PC-3 (cell line): ENCODE measurements at regions not wholly inside any gene's neighbourhood (a gene's known extent, or its start where the extent isn't known, plus 50 kb on each side); places are given as distances from the start of the nearest gene placed in this dataset.

Experiments used
- ATAC-seq: fragments of 200-7000 bp; cut with Tn5 transposase; 2 replicates; pipeline ENCODE4 v1.9.1; 2020; ENCODE audit warnings: mild to moderate bottlenecking, moderate library complexity
- BruUV-seq: library from RNA; stranded (reverse); fragments of 400-500 nt; replicated peaks from 2 replicates; lab custom pipeline; 2021; lab: Mats Ljungman, UMichigan
- CTCF ChIA-PET: fragments of 300-600 bp; sonication (Branson Sonifier 250); formaldehyde crosslinking; loops from one replicate; lab custom pipeline; 2022; ENCODE audit warnings: antibody characterized with exemption; lab: Charles Lee
- POLR2A ChIA-PET: fragments of 300-600 bp; sonication (Branson Sonifier 250); formaldehyde crosslinking; loops from one replicate; lab custom pipeline; 2022; ENCODE audit warnings: antibody characterized with exemption; ENCODE audit not compliant: unreplicated experiment; lab: Charles Lee
- DNase-seq: peaks from one replicate; pipeline ENCODE4 v3.0.0-alpha.2; 2015
- H2AFZ ChIP-seq: fragments of 300-600 bp; sonication (generic); 2 replicates; pipeline ENCODE4 v1.6.0; 2016; ENCODE audit warnings: antibody characterized with exemption, low read length
- H3F3A ChIP-seq: fragments of 300-600 bp; sonication (generic); one replicate; pipeline ENCODE4 v1.6.0; 2017; ENCODE audit warnings: antibody characterized with exemption, low read length, control low read depth, mild to moderate bottlenecking; ENCODE audit not compliant: unreplicated experiment
- H3K27ac ChIP-seq: fragments of 300-600 bp; sonication (generic); 2 replicates; pipeline ENCODE4 v1.5.1; 2016; ENCODE audit warnings: mild to moderate bottlenecking, low read length
- H3K27me3 ChIP-seq: fragments of 300-600 bp; sonication (generic); 2 replicates; pipeline ENCODE4 v1.6.1; 2016; ENCODE audit warnings: low read length, mixed read lengths
- H3K36me3 ChIP-seq: fragments of 300-600 bp; sonication (generic); 2 replicates; pipeline ENCODE4 v1.6.1; 2016; ENCODE audit warnings: low read depth, mixed run types, low read length, mixed read lengths
- H3K4me1 ChIP-seq: fragments of 300-600 bp; sonication (generic); 2 replicates; pipeline ENCODE4 v1.5.1; 2016; ENCODE audit warnings: low read length; ENCODE audit not compliant: insufficient read depth
- H3K4me2 ChIP-seq: fragments of 300-600 bp; sonication (generic); 2 replicates; pipeline ENCODE4 v1.6.0; 2016; ENCODE audit warnings: low read length
- H3K4me3 ChIP-seq: fragments of 300-600 bp; sonication (generic); 2 replicates; pipeline ENCODE4 v1.5.1; 2016; ENCODE audit warnings: mild to moderate bottlenecking, low read length, mixed read lengths
- H3K79me2 ChIP-seq: fragments of 300-600 bp; sonication (generic); 2 replicates; pipeline ENCODE4 v1.6.1; 2017; ENCODE audit warnings: low read length, mixed read lengths
- H3K9ac ChIP-seq: fragments of 300-600 bp; sonication (generic); 2 replicates; pipeline ENCODE4 v1.6.0; 2016; ENCODE audit warnings: mild to moderate bottlenecking, low read length
- H3K9me2 ChIP-seq: fragments of 300-600 bp; sonication (generic); replicated peaks from 2 replicates; pipeline ENCODE4 v1.6.1; 2016; ENCODE audit warnings: mixed run types, low read length, mixed read lengths
- H3K9me3 ChIP-seq: fragments of 300-600 bp; sonication (generic); 2 replicates; pipeline ENCODE4 v1.6.1; 2016; ENCODE audit warnings: low read length, mixed read lengths
- H4K20me1 ChIP-seq: fragments of 300-600 bp; sonication (generic); 2 replicates; pipeline ENCODE4 v1.6.1; 2016; ENCODE audit warnings: low read length, mixed read lengths
- CTCF ChIP-seq: fragments of 300-600 bp; sonication (generic); conservative IDR thresholded peaks from 2 replicates; pipeline ENCODE4 v1.5.1; 2017; ENCODE audit warnings: antibody characterized with exemption, low read depth, mild to moderate bottlenecking, low read length
- EZH2 ChIP-seq: fragments of 300-600 bp; sonication (generic); IDR thresholded peaks from one replicate; pipeline ENCODE4 v1.6.1; 2017; ENCODE audit warnings: antibody characterized with exemption, mild to moderate bottlenecking, low read length; ENCODE audit not compliant: unreplicated experiment
- EZH2phosphoT487 ChIP-seq: fragments of 300-600 bp; sonication (generic); IDR thresholded peaks from 2 replicates; pipeline ENCODE4 v1.6.1; 2018; ENCODE audit warnings: mild to moderate bottlenecking, antibody characterized with exemption, low read length, borderline replicate concordance
- intact Hi-C: fragments of 100-400 bp; cut with micrococcal nuclease; formaldehyde crosslinking; loops from 2 replicates; pipeline ENCODE4 v1.9.0; 2023

DNA sequence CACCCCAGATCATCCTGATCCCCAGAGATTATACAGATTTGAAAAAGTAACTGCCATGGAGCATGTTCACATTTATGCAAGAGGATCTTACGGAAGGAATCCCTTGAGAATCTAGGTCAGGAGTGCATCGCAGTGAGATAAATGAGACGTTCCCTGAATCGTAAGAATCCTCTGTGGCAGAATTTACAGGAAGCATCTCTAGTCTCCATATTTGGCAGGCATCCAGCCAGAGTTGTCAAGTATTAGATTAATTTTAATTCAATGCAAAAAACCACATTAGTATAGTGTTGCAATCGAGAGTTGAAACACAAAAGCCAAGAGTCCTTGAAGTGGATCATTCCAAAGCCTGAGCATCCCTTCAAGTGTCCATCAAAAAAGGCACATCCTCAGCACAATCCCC, 100.8 kb downstream of the RRAGC start:
- no peak overlapping the region for H3K4me2 ChIP-seq
- H3K79me2 ChIP-seq: no peaks in the 10 kb centered on the region
- no peaks in the 10 kb centered on the region for H3K4me1 ChIP-seq
- H3K9me3 ChIP-seq: no peaks in the 10 kb centered on the region
- intact Hi-C loops: no loop called here
- no peak overlapping the region for H3K9ac ChIP-seq
- H3K4me3 ChIP-seq: no peak overlapping the region
- DNase-seq (no peak), ATAC-seq (no peak)
- no peak for TF ChIP-seq EZH2phosphoT487
- peaks cover 44% of the 10 kb centered on the region for H3K27me3 ChIP-seq
- no peaks in the 10 kb centered on the region for H3K9me2 ChIP-seq
- H2AFZ ChIP-seq: no peak overlapping the region
- H3F3A ChIP-seq: no peaks in the 10 kb centered on the region
- CTCF ChIA-PET: no interaction called here
- no peaks in the 10 kb centered on the region for H4K20me1 ChIP-seq
- no peaks in the 10 kb centered on the region for H3K36me3 ChIP-seq
- POLR2A ChIA-PET: no interaction called here
- BruUV-seq: no TSS peak
- no peak overlapping the region for H3K27ac ChIP-seq

- no peak overlapping the region for H2AFZ ChIP-seq
- DNase-seq (no peak), ATAC-seq (no peak)
- H3F3A ChIP-seq: no peaks in the 10 kb centered on the region
- no TSS peak for BruUV-seq
- H3K4me1 ChIP-seq: no peaks in the 10 kb centered on the region
- H3K4me2 ChIP-seq: no peak overlapping the region
- H3K27me3 ChIP-seq: peaks cover 26% of the 10 kb centered on the region
- no peaks in the 10 kb centered on the region for H4K20me1 ChIP-seq
- H3K36me3 ChIP-seq: no peaks in the 10 kb centered on the region
- TF ChIP-seq EZH2 (no peak), EZH2phosphoT487 (no peak), CTCF (no peak)
- CTCF ChIA-PET: no interaction called here
- no peaks in the 10 kb centered on the region for H3K9me2 ChIP-seq
- POLR2A ChIA-PET: no interaction called here
- intact Hi-C loops: no loop called here
- H3K4me3 ChIP-seq: no peak overlapping the region
- no peak overlapping the region for H3K27ac ChIP-seq
- H3K9me3 ChIP-seq: no peaks in the 10 kb centered on the region
- no peaks in the 10 kb centered on the region for H3K79me2 ChIP-seq
- H3K9ac ChIP-seq: no peak overlapping the region
Measured at GRCh38 chr1:38746941-38747600, 112.5 kb downstream of the RRAGC start.

DNA sequence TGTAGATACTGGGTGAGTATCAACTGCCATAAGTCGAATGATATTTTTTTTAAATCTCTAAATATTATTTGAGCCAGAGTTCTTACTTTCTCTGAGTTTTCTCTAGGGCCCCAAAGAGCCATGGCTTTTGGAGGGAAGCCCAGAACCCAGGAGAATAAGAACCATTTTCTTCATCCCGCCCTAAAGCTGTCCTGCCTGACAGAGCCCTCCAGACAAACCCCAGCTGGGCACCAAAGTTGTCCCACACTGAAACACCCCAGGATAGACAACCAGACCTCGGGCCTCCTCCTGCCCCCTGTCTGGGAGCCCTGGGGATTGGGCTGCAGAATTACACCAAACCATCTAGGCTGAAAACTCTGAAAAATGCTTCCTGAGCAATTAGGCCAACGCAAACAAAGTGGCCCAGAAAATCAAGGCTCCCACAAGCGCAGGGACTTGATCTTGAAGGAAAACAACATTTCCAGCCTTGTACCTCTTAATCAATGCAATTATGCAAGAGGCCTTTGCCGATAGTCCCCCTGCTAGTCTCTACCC, 113.1 kb downstream of the RRAGC start:
- ChIA-PET POLR2A (no interaction called here), CTCF (no interaction called here)
- Histone ChIP-seq H3K9me3 (no peaks in the 10 kb centered on the region), H3K4me2 (no peak overlapping the region), H3K4me3 (no peak overlapping the region), H3K9me2 (no peaks in the 10 kb centered on the region), H3K27me3 (peaks cover 21% of the 10 kb centered on the region; the same call in 1 of the 2 replicates), H3F3A (no peaks in the 10 kb centered on the region), H3K9ac (no peak overlapping the region), H3K79me2 (no peaks in the 10 kb centered on the region), H2AFZ (no peak overlapping the region), H4K20me1 (no peaks in the 10 kb centered on the region), H3K27ac (no peak overlapping the region), H3K36me3 (no peaks in the 10 kb centered on the region), H3K4me1 (no peaks in the 10 kb centered on the region)
- ATAC-seq: no peak
- intact Hi-C loops: no loop called here
- no peak for TF ChIP-seq CTCF
- no peak for TF ChIP-seq EZH2
- no peak for TF ChIP-seq EZH2phosphoT487
- no TSS peak for BruUV-seq
- no peak for DNase-seq
